ENCODE measurements at regions not wholly inside any gene's neighbourhood (a gene's known extent, or its start where the extent isn't known, plus 50 kb on each side); places are given as distances from the start of the nearest gene placed in this dataset.

DNA sequence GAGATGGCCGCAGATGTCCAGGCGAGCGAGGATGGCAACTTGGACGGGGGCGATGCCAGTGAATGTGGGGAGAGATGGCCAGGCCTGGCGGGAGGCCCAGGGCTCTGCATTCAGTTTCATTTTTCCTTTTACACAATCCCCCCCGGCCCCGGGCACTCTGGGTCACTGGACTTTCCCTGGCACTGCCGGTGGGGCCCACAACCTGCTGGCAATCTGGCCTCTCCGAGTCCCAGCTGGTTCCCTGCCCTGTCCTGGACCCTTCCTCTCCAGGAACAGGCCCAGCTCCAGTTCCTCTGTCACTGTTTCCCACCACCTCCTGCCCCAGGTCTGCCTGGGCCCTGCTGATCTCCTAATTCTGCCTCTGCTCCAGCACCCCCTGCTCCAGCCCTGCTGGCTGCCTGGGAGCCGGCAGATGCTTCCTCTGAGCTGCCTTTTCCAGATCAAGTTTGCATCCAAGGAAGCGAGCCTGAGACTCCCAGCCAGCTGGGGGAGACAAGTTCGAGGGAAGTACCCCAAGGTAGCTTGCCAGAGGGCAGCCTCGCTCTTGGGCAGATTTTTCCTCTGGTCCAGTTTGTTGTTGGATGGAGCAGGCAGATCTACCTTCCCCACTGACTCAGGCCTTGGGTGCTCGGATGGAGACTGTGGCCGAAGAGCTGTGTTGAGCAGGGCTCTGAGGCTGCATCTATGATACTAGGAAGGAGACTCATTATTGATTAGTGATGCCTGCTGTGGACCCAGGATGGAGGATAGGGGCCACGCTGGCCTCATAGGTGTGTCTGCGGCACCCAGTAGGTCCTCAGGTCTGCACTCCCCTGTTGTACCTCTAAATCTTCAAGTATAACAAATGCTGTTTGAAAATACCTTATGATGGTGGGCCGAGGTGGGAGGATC, 83.2 kb downstream of the CEBPB start:
- DNase-seq = no peak

- DNase-seq = peak; percentile 61
Measured at GRCh38 chr20:50274570-50275430, 84.2 kb downstream of the CEBPB start.

GRCh38 chr20:50276119-50277063, 85.8 kb downstream of the CEBPB start:
- DNase-seq = no peak

DNA sequence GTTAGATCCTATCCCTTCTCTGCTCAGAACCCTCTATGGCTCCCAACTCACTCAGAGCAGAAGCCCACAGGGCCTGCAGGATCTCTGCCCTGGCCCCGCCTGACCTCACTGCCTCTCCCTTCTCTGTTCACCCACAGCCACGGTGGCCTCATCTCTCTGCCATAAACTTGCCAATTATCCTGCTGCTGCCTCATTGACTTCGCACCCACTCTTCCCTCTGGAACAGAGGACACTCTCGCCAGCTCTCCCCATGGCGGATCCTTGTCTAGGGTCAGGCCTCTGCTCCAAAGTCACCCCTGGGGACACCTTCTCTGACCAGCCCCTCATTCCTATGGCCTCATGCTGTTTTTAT, 86.4 kb downstream of the CEBPB start:
- no peak for DNase-seq

GRCh38 chr20:50277460-50278376, 87.1 kb downstream of the CEBPB start:
- DNase-seq = no peak

DNA sequence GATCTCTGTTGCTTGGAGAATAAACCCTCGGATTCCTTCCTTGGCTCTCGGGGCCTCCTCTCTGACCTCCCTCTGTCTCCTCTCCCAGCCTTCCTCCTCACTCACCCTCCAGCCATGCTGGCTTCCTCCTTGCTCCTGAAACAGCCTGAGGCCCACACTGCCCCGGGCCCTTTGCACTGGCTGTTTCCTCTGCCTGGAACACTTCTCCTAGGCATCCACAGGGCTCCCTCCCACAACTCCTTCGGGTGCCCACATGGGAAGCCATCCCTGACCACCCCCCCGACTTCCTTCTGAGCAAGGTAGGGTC, 87.7 kb downstream of the CEBPB start:
- no peak for DNase-seq

- no peak for DNase-seq
Measured at GRCh38 chr20:50278684-50279531, 88.3 kb downstream of the CEBPB start.

DNA sequence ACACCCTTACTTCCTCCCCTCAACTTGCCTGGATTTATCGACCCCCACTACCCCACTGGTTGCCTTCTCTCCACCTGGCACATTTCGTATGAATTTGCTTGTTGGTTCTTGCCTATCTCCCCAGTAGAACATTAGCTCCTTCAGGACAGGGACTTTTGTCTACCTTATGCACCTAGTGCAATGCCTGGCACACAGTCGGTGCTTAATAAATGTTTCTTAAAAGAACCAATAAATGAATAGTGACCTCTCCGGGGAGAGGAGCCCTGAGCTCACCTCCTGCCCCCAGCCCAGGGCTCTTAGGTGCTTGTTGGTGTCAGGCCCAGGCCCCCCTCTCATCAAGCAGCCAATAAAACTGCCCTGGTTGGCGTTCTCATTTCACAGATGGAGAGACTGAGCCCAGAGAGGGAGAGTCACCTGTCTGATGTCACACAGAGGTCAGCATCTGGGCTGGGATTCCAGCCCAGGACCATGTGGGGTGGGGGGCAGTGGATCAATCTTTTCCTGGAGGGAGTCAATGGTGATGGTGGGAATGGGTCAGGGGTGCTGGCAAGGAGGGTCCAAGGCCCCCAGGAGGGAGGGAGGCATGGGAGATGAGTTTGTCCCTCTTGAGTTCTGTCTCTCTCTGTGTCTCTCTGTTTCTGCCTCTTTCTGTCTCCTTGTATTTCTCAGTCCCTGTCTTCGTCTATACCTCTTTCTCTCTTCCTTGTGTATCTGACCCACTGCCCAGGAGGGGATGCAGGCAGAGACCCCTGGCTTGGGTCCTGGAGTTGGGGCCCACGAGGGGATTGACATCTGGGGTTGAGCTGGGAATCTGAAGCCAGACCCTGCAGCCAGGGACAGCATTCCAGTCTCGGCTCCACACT, 89.6 kb downstream of the CEBPB start:
- no peak for DNase-seq

- no peak for DNase-seq
Measured at GRCh38 chr20:50280851-50281655, 90.4 kb downstream of the CEBPB start.

DNA sequence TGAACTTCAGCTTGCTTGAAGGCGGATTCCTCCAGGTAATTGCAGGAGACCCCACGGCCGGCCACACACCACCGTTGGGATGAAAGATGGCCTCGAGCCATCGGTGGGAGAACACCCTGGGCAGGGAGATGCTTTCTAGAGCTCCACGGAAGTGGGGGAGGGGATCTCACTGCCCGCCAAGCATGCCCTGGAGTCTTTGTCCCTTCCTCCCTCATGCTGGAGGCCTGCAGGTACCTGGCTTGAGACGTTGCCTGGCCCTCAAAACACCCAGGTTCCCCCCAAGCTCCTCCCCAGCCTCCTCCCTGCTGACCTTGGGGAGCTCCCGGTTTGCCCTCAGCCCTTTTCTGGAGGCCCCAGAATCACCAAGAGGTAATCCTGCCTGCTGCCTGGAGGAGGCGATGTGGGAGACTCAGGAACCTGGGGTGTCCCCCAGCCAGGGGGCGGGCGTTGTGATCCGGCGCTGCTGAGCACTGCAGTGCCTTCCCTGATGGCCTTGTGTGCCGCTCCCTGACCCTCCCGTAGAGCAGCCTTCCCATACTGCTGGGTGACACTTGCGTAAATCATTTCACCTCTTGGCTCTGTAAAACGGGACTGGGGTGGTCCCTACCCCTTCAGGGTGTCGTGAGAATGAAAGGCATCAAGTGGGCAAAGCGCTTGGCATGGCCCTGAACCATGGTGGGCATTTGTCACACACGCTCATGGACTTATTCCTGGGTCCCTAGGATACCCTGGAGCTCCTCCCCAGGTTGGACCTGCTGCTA, 91.4 kb downstream of the CEBPB start:
- DNase-seq = no peak

GRCh38 chr20:50282592-50283241, 92.1 kb downstream of the CEBPB start:
- no peak for DNase-seq

GRCh38 chr20:50283370-50283769, 92.7 kb downstream of the CEBPB start:
- no peak for DNase-seq

DNA sequence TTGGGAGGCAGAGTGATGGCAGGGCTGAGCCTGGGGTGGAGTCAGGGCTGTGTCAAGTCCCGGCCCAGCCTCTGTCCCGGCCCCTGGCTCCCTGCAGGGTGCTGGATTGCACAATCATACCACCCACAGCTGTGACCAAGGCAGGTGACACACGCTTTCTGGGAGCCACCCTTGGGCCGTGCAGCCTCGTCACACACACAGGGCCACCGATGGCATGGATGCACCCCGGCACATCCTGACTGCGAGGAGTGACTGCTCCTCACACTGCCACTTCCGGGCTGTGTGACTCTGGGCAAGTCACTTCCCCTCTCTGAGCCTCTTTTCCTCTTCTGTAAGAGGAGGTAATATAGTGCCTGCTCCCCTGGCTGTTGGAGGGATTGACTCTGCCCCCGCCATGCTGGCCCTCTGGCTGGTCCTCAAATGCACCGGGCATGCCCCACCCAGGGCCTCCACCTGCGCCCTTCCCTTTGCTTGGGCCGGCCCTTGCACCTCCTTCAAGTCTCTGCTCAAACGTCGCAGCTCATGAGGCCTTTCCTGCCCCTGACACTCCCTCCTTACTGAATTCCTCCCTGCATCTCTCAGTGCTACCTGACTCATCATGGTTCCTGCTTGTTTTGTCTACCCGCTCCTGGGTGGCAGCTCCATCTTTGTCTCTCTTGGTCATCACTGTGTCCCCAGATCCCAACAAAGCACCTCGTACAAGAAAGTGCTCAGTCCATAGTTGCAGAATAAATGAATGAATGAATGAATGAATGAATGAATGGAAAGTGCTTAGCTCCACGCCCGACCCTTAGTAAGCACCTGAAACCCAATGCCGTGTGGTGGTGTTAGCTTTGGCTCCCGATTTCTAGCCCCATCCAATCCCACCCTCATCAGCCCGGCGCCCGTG, 93.5 kb downstream of the CEBPB start:
- DNase-seq = no peak

DNA sequence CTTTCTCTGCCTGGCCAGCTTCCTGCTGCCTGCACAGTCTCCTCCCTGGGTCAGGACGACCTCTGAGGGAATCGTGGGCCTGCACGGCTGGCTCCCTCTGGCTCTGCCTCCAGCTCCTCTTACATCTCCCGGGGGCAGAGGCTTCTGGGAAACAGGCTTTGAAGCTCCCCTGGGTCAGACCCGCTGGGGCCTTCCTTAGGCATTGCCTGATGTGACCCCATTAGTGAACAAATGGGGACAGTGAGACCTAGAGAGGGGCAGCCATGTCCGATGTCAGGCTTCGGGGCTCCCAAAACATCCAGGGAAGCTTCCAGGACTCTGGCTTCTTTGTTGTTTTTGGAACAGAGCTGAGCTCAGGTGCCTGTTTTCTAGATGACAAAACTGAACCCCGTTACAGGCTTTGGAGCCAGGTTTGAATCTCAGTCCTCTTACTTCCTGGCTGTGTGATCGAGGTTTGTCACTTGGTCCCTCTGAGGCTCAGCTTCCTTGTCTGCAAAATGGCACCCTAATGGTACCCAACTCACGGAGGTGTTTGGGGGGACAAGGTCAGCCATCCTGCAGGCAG, 94.3 kb downstream of the CEBPB start:
- no peak for DNase-seq

GRCh38 chr20:50285376-50286173, 94.9 kb downstream of the CEBPB start:
- DNase-seq = no peak

DNA sequence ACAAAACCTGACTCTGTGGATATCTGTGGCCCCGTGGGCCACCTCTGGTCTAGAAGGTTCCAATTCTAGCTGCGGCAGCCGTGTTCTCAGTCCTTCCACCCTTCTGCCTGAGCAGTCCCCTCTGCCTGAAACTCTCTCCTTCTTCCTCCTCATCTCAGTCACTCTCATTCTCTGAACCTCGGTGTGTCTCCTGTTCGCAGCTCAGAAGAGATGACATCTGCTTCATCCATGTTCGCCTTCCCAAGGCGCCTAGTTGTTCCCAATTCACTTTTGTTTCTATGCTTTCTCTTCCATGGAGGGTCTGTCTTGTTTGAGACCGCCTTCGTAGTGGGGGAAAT, 95.5 kb downstream of the CEBPB start:
- DNase-seq = no peak

Measured in midbrain (tissue), 1 donor.